ENCODE measurements at regions not wholly inside any gene's neighbourhood (a gene's known extent, or its start where the extent isn't known, plus 50 kb on each side); places are given as distances from the start of the nearest gene placed in this dataset.

GRCh38 chr11:22466809-22467208 is 128.6 kb downstream of the SLC17A6 start:
- Histone ChIP-seq H3K9me3 (ENCODE audit: control insufficient read depth, low read length) (no peaks in the 10 kb centered on the region), H4K91ac (ENCODE audit: low read length) (no peak overlapping the region), H3K27me3 (ENCODE audit: control insufficient read depth in 1 of 2, insufficient read depth in 1 of 2, low read length in 2 of 2) (no peaks in the 10 kb centered on the region), H3K79me1 (replicated peaks; ENCODE audit: low read length, poor library complexity, severe bottlenecking) (no peaks in the 10 kb centered on the region), H2BK5ac (ENCODE audit: low read depth, low read length, poor library complexity, severe bottlenecking) (no peak overlapping the region), H3K23ac (ENCODE audit: low read length in 2 of 2) (no peak overlapping the region), H3K4ac (ENCODE audit: low read depth in 1 of 2, low read length in 2 of 2) (no peak overlapping the region), H2BK15ac (ENCODE audit: low read depth, poor library complexity, severe bottlenecking) (no peak overlapping the region), H2AFZ (ENCODE audit: low read depth, low read length) (no peak overlapping the region), H4K8ac (ENCODE audit: low read length) (no peak overlapping the region), H3K9ac (ENCODE audit: low read length) (no peak overlapping the region), H3K4me1 (ENCODE audit: control insufficient read depth, insufficient read depth, low read depth, low read length) (no peaks in the 10 kb centered on the region), H3K27ac (ENCODE audit: low read length, poor library complexity, severe bottlenecking) (no peak overlapping the region), H2BK12ac (ENCODE audit: low read length in 2 of 2) (no peak overlapping the region), H3K4me2 (ENCODE audit: low read length, poor library complexity, severe bottlenecking) (no peak overlapping the region), H3K36me3 (ENCODE audit: control insufficient read depth in 1 of 2, insufficient read depth in 2 of 2, low read depth in 1 of 2, low read length in 2 of 2) (no peaks in the 10 kb centered on the region), H2BK120ac (ENCODE audit: low read depth, low read length) (no peak overlapping the region), H3K14ac (ENCODE audit: low read length in 2 of 2) (no peak overlapping the region), H3K4me3 (ENCODE audit: insufficient read depth in 1 of 2, low read depth in 1 of 2, low read length in 2 of 2) (no peak overlapping the region), H2AK5ac (ENCODE audit: low read length, severe bottlenecking) (no peak overlapping the region), H3K18ac (ENCODE audit: low read depth in 1 of 2, low read length in 2 of 2) (no peak overlapping the region)
- 60% methylated on average over 9 of the region's 9 CpGs for WGBS
- DNase-seq: peak; percentile 54

GRCh38 chr11:22466351-22466750 is 128.2 kb downstream of the SLC17A6 start:
- no peak overlapping the region for H3K27ac ChIP-seq (ENCODE audit: low read length, poor library complexity, severe bottlenecking)
- no peak overlapping the region for H3K23ac ChIP-seq (ENCODE audit: low read length in 2 of 2)
- H2AK5ac ChIP-seq (ENCODE audit: low read length, severe bottlenecking): no peak overlapping the region
- no peak overlapping the region for H4K8ac ChIP-seq (ENCODE audit: low read length)
- H3K36me3 ChIP-seq (ENCODE audit: control insufficient read depth in 1 of 2, insufficient read depth in 2 of 2, low read depth in 1 of 2, low read length in 2 of 2): no peaks in the 10 kb centered on the region
- H2BK15ac ChIP-seq (ENCODE audit: low read depth, poor library complexity, severe bottlenecking): no peak overlapping the region
- no peak overlapping the region for H2BK12ac ChIP-seq (ENCODE audit: low read length in 2 of 2)
- no peak overlapping the region for H2BK5ac ChIP-seq (ENCODE audit: low read depth, low read length, poor library complexity, severe bottlenecking)
- H2BK120ac ChIP-seq (ENCODE audit: low read depth, low read length): no peak overlapping the region
- H3K9me3 ChIP-seq (ENCODE audit: control insufficient read depth, low read length): no peaks in the 10 kb centered on the region
- no peak overlapping the region for H2AFZ ChIP-seq (ENCODE audit: low read depth, low read length)
- no peak overlapping the region for H3K18ac ChIP-seq (ENCODE audit: low read depth in 1 of 2, low read length in 2 of 2)
- no peak overlapping the region for H3K4me2 ChIP-seq (ENCODE audit: low read length, poor library complexity, severe bottlenecking)
- no peak overlapping the region for H3K14ac ChIP-seq (ENCODE audit: low read length in 2 of 2)
- H3K4me3 ChIP-seq (ENCODE audit: insufficient read depth in 1 of 2, low read depth in 1 of 2, low read length in 2 of 2): no peak overlapping the region
- no peaks in the 10 kb centered on the region for H3K27me3 ChIP-seq (ENCODE audit: control insufficient read depth in 1 of 2, insufficient read depth in 1 of 2, low read length in 2 of 2)
- no peak overlapping the region for H3K4ac ChIP-seq (ENCODE audit: low read depth in 1 of 2, low read length in 2 of 2)
- no peak for DNase-seq
- H3K9ac ChIP-seq (ENCODE audit: low read length): no peak overlapping the region
- H4K91ac ChIP-seq (ENCODE audit: low read length): no peak overlapping the region
- no peaks in the 10 kb centered on the region for H3K4me1 ChIP-seq (ENCODE audit: control insufficient read depth, insufficient read depth, low read depth, low read length)
- H3K79me1 ChIP-seq (replicated peaks; ENCODE audit: low read length, poor library complexity, severe bottlenecking): no peaks in the 10 kb centered on the region

GRCh38 chr11:22465620-22466019 is 127.4 kb downstream of the SLC17A6 start:
- Histone ChIP-seq H3K4me2 (ENCODE audit: low read length, poor library complexity, severe bottlenecking) (no peak overlapping the region), H3K23ac (ENCODE audit: low read length in 2 of 2) (no peak overlapping the region), H3K9me3 (ENCODE audit: control insufficient read depth, low read length) (no peaks in the 10 kb centered on the region), H4K91ac (ENCODE audit: low read length) (no peak overlapping the region), H4K8ac (ENCODE audit: low read length) (no peak overlapping the region), H3K36me3 (ENCODE audit: control insufficient read depth in 1 of 2, insufficient read depth in 2 of 2, low read depth in 1 of 2, low read length in 2 of 2) (no peaks in the 10 kb centered on the region), H2BK5ac (ENCODE audit: low read depth, low read length, poor library complexity, severe bottlenecking) (no peak overlapping the region), H3K4ac (ENCODE audit: low read depth in 1 of 2, low read length in 2 of 2) (no peak overlapping the region), H2AFZ (ENCODE audit: low read depth, low read length) (no peak overlapping the region), H2AK5ac (ENCODE audit: low read length, severe bottlenecking) (no peak overlapping the region), H3K14ac (ENCODE audit: low read length in 2 of 2) (no peak overlapping the region), H3K79me1 (replicated peaks; ENCODE audit: low read length, poor library complexity, severe bottlenecking) (no peaks in the 10 kb centered on the region), H3K4me1 (ENCODE audit: control insufficient read depth, insufficient read depth, low read depth, low read length) (no peaks in the 10 kb centered on the region), H3K18ac (ENCODE audit: low read depth in 1 of 2, low read length in 2 of 2) (no peak overlapping the region), H3K27ac (ENCODE audit: low read length, poor library complexity, severe bottlenecking) (no peak overlapping the region), H3K4me3 (ENCODE audit: insufficient read depth in 1 of 2, low read depth in 1 of 2, low read length in 2 of 2) (no peak overlapping the region), H2BK120ac (ENCODE audit: low read depth, low read length) (no peak overlapping the region), H2BK15ac (ENCODE audit: low read depth, poor library complexity, severe bottlenecking) (no peak overlapping the region), H3K9ac (ENCODE audit: low read length) (no peak overlapping the region), H2BK12ac (ENCODE audit: low read length in 2 of 2) (no peak overlapping the region), H3K27me3 (ENCODE audit: control insufficient read depth in 1 of 2, insufficient read depth in 1 of 2, low read length in 2 of 2) (no peaks in the 10 kb centered on the region)
- 20% methylated on average over 1 of the region's 1 CpG for WGBS
- DNase-seq: no peak

GRCh38 chr11:22461626-22462025 is 123.4 kb downstream of the SLC17A6 start:
- no peak overlapping the region for H2BK120ac ChIP-seq (ENCODE audit: low read depth, low read length)
- no peak overlapping the region for H2AFZ ChIP-seq (ENCODE audit: low read depth, low read length)
- 67% methylated on average over 1 of the region's 2 CpGs for WGBS
- H2BK5ac ChIP-seq (ENCODE audit: low read depth, low read length, poor library complexity, severe bottlenecking): no peak overlapping the region
- no peak overlapping the region for H3K4me2 ChIP-seq (ENCODE audit: low read length, poor library complexity, severe bottlenecking)
- H3K9ac ChIP-seq (ENCODE audit: low read length): no peak overlapping the region
- H4K91ac ChIP-seq (ENCODE audit: low read length): no peak overlapping the region
- no peak overlapping the region for H3K4me3 ChIP-seq (ENCODE audit: insufficient read depth in 1 of 2, low read depth in 1 of 2, low read length in 2 of 2)
- no peaks in the 10 kb centered on the region for H3K4me1 ChIP-seq (ENCODE audit: control insufficient read depth, insufficient read depth, low read depth, low read length)
- no peak overlapping the region for H3K23ac ChIP-seq (ENCODE audit: low read length in 2 of 2)
- H4K8ac ChIP-seq (ENCODE audit: low read length): no peak overlapping the region
- H2BK12ac ChIP-seq (ENCODE audit: low read length in 2 of 2): no peak overlapping the region
- no peak overlapping the region for H2BK15ac ChIP-seq (ENCODE audit: low read depth, poor library complexity, severe bottlenecking)
- no peaks in the 10 kb centered on the region for H3K9me3 ChIP-seq (ENCODE audit: control insufficient read depth, low read length)
- no peaks in the 10 kb centered on the region for H3K27me3 ChIP-seq (ENCODE audit: control insufficient read depth in 1 of 2, insufficient read depth in 1 of 2, low read length in 2 of 2)
- peak; percentile 24 for DNase-seq
- no peak overlapping the region for H3K14ac ChIP-seq (ENCODE audit: low read length in 2 of 2)
- no peak overlapping the region for H3K4ac ChIP-seq (ENCODE audit: low read depth in 1 of 2, low read length in 2 of 2)
- no peak overlapping the region for H2AK5ac ChIP-seq (ENCODE audit: low read length, severe bottlenecking)
- no peaks in the 10 kb centered on the region for H3K79me1 ChIP-seq (replicated peaks; ENCODE audit: low read length, poor library complexity, severe bottlenecking)
- no peaks in the 10 kb centered on the region for H3K36me3 ChIP-seq (ENCODE audit: control insufficient read depth in 1 of 2, insufficient read depth in 2 of 2, low read depth in 1 of 2, low read length in 2 of 2)
- H3K18ac ChIP-seq (ENCODE audit: low read depth in 1 of 2, low read length in 2 of 2): no peak overlapping the region
- H3K27ac ChIP-seq (ENCODE audit: low read length, poor library complexity, severe bottlenecking): no peak overlapping the region
